Breast epithelium (tissue), 3 donors: ENCODE measurements at regions not wholly inside any gene's neighbourhood (a gene's known extent, or its start where the extent isn't known, plus 50 kb on each side); places are given as distances from the start of the nearest gene placed in this dataset.

Experiments
- POLR2A ChIP-seq: fragments of 450-650 bp; IDR thresholded peaks from one replicate; pipeline ENCODE4 v1.6.1; 2016; ENCODE audit warnings: antibody characterized with exemption, mild to moderate bottlenecking, moderate library complexity
- TF ChIP-seq, protein P1 (sequence below), 3 donors: fragments of 450-650 bp; IDR thresholded peaks; one replicate each; pipeline ENCODE4 v1.5.1; 2016 to 2017; ENCODE audit warnings: antibody characterized with exemption in 3 of 3, mild to moderate bottlenecking in 3 of 3, moderate library complexity in 3 of 3

DNA sequence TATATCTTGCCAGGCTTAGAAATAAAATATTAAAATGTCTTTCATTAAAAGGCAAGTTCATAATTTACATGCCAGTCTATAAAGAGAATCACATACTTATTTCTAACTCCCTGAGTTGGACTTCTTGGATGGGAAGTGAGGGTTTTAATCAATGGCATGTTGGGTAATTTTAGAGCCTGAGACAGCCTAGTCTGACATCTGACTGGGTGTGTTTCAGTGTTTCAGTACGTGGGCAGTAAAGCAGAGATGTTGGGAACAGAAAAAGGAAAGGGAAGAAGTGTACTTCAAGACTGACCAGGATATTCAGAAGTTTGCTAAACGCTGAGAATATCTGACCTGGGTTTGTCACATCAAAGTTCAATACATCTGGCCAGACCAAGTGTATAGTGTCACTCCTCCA lies 171.8 kb downstream of the BTG1 start:
- TF ChIP-seq, protein P1, sequence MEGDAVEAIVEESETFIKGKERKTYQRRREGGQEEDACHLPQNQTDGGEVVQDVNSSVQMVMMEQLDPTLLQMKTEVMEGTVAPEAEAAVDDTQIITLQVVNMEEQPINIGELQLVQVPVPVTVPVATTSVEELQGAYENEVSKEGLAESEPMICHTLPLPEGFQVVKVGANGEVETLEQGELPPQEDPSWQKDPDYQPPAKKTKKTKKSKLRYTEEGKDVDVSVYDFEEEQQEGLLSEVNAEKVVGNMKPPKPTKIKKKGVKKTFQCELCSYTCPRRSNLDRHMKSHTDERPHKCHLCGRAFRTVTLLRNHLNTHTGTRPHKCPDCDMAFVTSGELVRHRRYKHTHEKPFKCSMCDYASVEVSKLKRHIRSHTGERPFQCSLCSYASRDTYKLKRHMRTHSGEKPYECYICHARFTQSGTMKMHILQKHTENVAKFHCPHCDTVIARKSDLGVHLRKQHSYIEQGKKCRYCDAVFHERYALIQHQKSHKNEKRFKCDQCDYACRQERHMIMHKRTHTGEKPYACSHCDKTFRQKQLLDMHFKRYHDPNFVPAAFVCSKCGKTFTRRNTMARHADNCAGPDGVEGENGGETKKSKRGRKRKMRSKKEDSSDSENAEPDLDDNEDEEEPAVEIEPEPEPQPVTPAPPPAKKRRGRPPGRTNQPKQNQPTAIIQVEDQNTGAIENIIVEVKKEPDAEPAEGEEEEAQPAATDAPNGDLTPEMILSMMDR (IDR thresholded peaks at IDR 0.05) = no peak
- TF ChIP-seq POLR2A = no peak
